ENCODE measurements at regions not wholly inside any gene's neighbourhood (a gene's known extent, or its start where the extent isn't known, plus 50 kb on each side); places are given as distances from the start of the nearest gene placed in this dataset.

- no peak for DNase-seq (ENCODE audit: low spot score in 2 of 2)
- TF ChIP-seq, protein P1, sequence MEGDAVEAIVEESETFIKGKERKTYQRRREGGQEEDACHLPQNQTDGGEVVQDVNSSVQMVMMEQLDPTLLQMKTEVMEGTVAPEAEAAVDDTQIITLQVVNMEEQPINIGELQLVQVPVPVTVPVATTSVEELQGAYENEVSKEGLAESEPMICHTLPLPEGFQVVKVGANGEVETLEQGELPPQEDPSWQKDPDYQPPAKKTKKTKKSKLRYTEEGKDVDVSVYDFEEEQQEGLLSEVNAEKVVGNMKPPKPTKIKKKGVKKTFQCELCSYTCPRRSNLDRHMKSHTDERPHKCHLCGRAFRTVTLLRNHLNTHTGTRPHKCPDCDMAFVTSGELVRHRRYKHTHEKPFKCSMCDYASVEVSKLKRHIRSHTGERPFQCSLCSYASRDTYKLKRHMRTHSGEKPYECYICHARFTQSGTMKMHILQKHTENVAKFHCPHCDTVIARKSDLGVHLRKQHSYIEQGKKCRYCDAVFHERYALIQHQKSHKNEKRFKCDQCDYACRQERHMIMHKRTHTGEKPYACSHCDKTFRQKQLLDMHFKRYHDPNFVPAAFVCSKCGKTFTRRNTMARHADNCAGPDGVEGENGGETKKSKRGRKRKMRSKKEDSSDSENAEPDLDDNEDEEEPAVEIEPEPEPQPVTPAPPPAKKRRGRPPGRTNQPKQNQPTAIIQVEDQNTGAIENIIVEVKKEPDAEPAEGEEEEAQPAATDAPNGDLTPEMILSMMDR (IDR thresholded peaks at IDR 0.05), result no peak
- TF ChIP-seq POLR2AphosphoS5 (IDR thresholded peaks at IDR 0.05) (no peak), POLR2A (IDR thresholded peaks at IDR 0.05) (no peak)
- H3K9me3 ChIP-seq, result no peaks in the 10 kb centered on the region
- H3K4me3 ChIP-seq, result no peak overlapping the region
- H3K27me3 ChIP-seq, result no peaks in the 10 kb centered on the region
- H3K27ac ChIP-seq, result no peak overlapping the region
- H3K36me3 ChIP-seq, result no peaks in the 10 kb centered on the region
- intact Hi-C loops (cut with DNase I; ENCODE audit: low total_unique reads), result no loop called here
- H3K4me1 ChIP-seq, result no peaks in the 10 kb centered on the region
Measured at GRCh38 chr2:84238907-84239306, 220.2 kb downstream of the SUCLG1 start.

DNA sequence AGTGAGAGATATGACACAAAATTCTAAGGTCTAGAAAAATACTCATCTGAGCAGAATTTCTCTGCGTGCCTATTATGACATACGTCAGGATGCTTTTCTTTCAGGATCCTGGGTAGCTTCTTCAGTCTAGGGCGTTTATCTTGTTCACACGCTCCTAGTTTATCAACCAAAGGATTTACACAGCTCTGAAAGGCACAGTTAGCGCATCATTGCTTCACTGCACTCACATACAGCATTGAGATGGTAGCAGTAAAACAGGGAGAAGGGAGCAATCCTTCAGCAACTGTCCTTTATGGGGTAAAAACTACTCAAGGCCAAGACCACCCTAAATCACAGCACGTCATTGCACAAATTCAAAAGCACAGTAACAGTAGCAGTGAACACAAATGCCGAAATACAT is 222.8 kb downstream of the SUCLG1 start:
- Histone ChIP-seq H3K27me3 (no peaks in the 10 kb centered on the region), H3K27ac (no peak overlapping the region), H3K36me3 (no peaks in the 10 kb centered on the region), H3K4me1 (no peaks in the 10 kb centered on the region), H3K9me3 (no peaks in the 10 kb centered on the region), H3K4me3 (no peak overlapping the region)
- no peak for DNase-seq (ENCODE audit: low spot score in 2 of 2)
- intact Hi-C loops (cut with DNase I; ENCODE audit: low total_unique reads), result no loop called here
- TF ChIP-seq POLR2AphosphoS5 (IDR thresholded peaks at IDR 0.05) (no peak), POLR2A (IDR thresholded peaks at IDR 0.05) (no peak)
- TF ChIP-seq, protein P1 (IDR thresholded peaks at IDR 0.05), result no peak

- Histone ChIP-seq H3K9me3 (no peaks in the 10 kb centered on the region), H3K27me3 (no peaks in the 10 kb centered on the region)
- intact Hi-C loops (cut with DNase I; ENCODE audit: low total_unique reads), result no loop called here
Measured at GRCh38 chr2:84234103-84234502, 225.0 kb downstream of the SUCLG1 start.

DNA sequence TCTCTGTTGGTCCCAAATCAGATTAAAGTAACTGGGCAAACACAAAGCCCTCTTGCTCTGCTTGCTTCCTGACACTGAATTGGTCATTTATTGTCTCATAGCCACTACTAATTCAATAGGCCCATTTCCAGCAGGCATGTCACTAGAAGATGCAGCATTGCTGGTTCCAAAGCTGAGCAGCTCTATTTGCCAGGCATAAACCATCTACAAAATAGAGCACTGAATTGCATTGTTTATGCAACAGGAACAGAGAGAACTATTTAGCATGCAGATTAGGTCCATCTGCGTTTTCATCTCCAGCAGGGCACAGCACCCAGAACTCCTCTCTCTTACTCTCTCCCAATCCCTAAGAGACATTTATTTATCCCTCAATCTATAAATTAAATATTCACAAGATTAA is 227.6 kb downstream of the SUCLG1 start:
- no peaks in the 10 kb centered on the region for H3K9me3 ChIP-seq
- intact Hi-C loops (cut with DNase I; ENCODE audit: low total_unique reads), result no loop called here
- no peaks in the 10 kb centered on the region for H3K27me3 ChIP-seq
- H3K4me3 ChIP-seq, result no peak overlapping the region
- TF ChIP-seq POLR2A (IDR thresholded peaks at IDR 0.05) (no peak), POLR2AphosphoS5 (IDR thresholded peaks at IDR 0.05) (no peak)
- TF ChIP-seq, protein P1 (IDR thresholded peaks at IDR 0.05), result no peak
- H3K4me1 ChIP-seq, result no peaks in the 10 kb centered on the region
- no peak overlapping the region for H3K27ac ChIP-seq
- no peak for DNase-seq (ENCODE audit: low spot score in 2 of 2)
- H3K36me3 ChIP-seq, result no peaks in the 10 kb centered on the region

More at GRCh38 chr2:84234103-84234502, 225.0 kb downstream of the SUCLG1 start:
- DNase-seq (ENCODE audit: low spot score in 2 of 2), result no peak
- Histone ChIP-seq H3K4me3 (no peak overlapping the region), H3K36me3 (no peaks in the 10 kb centered on the region), H3K27ac (no peak overlapping the region), H3K4me1 (no peaks in the 10 kb centered on the region)
- TF ChIP-seq POLR2A (IDR thresholded peaks at IDR 0.05), result no peak
- TF ChIP-seq POLR2AphosphoS5 (IDR thresholded peaks at IDR 0.05), result no peak
- TF ChIP-seq, protein P1 (IDR thresholded peaks at IDR 0.05), result no peak

DNA sequence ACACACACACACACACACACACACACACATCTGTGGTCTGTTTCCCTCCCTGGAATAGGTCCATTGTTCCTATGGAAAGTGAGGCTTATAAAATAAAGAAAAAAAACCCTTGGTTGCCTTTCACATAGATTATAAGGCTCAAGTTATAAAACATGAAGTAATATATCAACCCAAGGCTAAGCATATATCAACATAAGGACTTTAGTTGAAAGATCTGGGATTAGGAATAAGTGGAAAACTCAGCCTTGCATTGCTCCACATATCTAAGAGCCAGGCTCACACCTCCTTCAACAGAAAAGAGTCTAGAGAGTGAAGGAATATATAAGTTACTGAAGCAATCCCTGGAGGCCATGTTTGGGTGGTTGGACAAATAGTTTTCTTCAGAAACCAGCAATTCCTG is 235.0 kb downstream of the SUCLG1 start:
- Histone ChIP-seq H3K4me1 (no peaks in the 10 kb centered on the region), H3K4me3 (no peak overlapping the region), H3K36me3 (no peaks in the 10 kb centered on the region), H3K27me3 (no peaks in the 10 kb centered on the region), H3K27ac (no peak overlapping the region), H3K9me3 (no peaks in the 10 kb centered on the region)
- no peak for DNase-seq (ENCODE audit: low spot score in 2 of 2)
- intact Hi-C loops (cut with DNase I; ENCODE audit: low total_unique reads), result no loop called here
- TF ChIP-seq POLR2A (IDR thresholded peaks at IDR 0.05), result no peak
- TF ChIP-seq POLR2AphosphoS5 (IDR thresholded peaks at IDR 0.05), result no peak
- TF ChIP-seq, protein P1 (IDR thresholded peaks at IDR 0.05), result no peak

Measured in breast epithelium (tissue), 4 donors.